ENCODE measurements at regions not wholly inside any gene's neighbourhood (a gene's known extent, or its start where the extent isn't known, plus 50 kb on each side); places are given as distances from the start of the nearest gene placed in this dataset.
A peak's percentile ranks its signal among the peaks of the same experiment; 100 is the strongest.
"Not testable (repeated sequence)": the region's sequence is repeated elsewhere in the genome, so short reads cannot be mapped to it uniquely, and the experiment has no call there.

DNA sequence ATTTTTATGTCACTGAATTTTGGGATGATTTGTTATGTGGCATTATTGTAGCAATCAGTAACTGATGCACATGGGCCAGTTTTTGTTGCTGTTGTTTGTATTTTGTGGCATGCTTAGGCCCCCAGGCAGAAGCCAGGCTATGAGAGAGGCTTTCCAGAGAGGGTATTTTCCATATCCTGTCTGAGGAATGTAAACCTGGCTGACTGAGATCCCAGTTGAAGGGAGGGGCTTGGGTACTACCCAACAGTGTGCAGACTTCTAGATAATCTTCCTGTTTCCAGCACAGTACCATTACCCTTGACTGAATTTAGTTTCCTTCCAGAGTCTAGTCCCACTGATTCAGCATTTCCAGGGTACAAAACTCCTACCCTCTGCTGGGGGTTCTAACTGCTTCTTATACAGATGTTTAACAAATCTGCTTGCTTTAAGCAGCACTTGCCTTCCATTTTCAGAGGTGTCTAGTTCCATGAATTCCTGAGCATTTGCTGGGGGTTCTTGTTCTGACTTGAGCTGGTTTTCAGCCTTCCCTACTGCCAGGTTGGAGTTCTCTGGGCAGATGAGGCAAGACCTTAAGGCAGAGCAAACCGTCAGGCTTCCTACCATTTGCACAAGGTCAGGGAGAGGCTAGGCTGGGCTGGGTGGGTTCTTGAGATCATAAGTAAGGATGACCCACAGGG, 104.7 kb upstream of the EGFL6 start:
- Histone ChIP-seq H3K27me3 (no peaks in the 10 kb centered on the region), H3K4me3 (replicated peaks in 1 of 3) (no peak overlapping the region), H3K27ac (no peak overlapping the region), H3K9me3 (no peaks in the 10 kb centered on the region), H3K4me1 (no peaks in the 10 kb centered on the region), H3K36me3 (no peaks in the 10 kb centered on the region)
- no peak for TF ChIP-seq POLR2A (IDR thresholded peaks at IDR 0.05)
- TF ChIP-seq, protein P1, sequence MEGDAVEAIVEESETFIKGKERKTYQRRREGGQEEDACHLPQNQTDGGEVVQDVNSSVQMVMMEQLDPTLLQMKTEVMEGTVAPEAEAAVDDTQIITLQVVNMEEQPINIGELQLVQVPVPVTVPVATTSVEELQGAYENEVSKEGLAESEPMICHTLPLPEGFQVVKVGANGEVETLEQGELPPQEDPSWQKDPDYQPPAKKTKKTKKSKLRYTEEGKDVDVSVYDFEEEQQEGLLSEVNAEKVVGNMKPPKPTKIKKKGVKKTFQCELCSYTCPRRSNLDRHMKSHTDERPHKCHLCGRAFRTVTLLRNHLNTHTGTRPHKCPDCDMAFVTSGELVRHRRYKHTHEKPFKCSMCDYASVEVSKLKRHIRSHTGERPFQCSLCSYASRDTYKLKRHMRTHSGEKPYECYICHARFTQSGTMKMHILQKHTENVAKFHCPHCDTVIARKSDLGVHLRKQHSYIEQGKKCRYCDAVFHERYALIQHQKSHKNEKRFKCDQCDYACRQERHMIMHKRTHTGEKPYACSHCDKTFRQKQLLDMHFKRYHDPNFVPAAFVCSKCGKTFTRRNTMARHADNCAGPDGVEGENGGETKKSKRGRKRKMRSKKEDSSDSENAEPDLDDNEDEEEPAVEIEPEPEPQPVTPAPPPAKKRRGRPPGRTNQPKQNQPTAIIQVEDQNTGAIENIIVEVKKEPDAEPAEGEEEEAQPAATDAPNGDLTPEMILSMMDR (IDR thresholded peaks at IDR 0.05): no peak
- intact Hi-C loops (cut with DNase I): no loop called here
- DNase-seq: no peak
- WGBS, 2 donors: 88 to 100% methylated on average over 1 of the region's 1 CpG

DNA sequence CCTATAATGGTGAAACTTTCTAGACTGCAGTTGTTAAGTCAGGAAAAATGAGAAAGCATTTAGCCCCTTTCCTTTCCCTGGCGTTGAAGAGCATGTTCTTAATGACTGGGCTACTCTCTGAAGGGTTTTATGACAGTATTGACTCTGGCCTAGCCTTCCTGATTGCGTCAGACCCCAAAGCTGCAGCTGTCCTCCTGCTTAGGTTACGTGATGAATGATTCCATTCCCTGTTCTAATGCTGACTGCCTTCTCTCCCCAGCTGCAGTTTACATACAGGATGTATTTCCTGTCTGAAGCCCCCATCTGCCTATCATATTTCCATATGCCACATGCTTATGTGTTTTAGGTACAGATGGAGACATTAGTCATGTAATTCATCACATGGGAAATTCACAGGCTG, 105.8 kb upstream of the EGFL6 start:
- Histone ChIP-seq H3K27me3 (no peaks in the 10 kb centered on the region), H3K4me1 (no peaks in the 10 kb centered on the region), H3K9me3 (no peaks in the 10 kb centered on the region), H3K36me3 (no peaks in the 10 kb centered on the region), H3K27ac (no peak overlapping the region), H3K4me3 (replicated peaks in 1 of 3) (no peak overlapping the region)
- intact Hi-C loops (cut with DNase I): no loop called here
- TF ChIP-seq POLR2A (IDR thresholded peaks at IDR 0.05): no peak
- 39 to 64% methylated on average over 3 of the region's 3 CpGs for WGBS, 2 donors
- no peak for DNase-seq

DNA sequence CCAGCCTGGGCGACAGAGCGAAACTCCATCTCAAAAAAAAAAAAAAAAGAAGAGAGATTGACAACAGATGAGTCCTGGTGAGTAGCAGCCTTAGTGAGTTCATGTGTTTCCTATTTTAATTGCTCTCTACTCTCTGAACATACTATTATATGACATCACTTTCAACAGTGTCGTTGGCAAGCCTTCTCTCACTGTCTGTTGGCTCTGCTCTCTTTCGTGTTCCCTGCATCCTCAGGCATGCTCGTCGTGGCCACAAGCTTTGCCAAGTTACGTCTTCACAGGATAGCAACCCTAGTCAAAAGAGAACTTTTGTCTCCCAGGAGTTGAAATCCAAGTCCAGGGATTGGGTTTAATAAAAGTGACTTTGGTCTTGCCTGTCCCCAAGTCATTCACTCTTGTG, 117.1 kb upstream of the EGFL6 start:
- H3K4me1 ChIP-seq: no peaks in the 10 kb centered on the region
- no peaks in the 10 kb centered on the region for H3K36me3 ChIP-seq
- no peak overlapping the region for H3K27ac ChIP-seq
- H3K27me3 ChIP-seq: no peaks in the 10 kb centered on the region
- no peak for DNase-seq
- intact Hi-C loops (cut with DNase I): no loop called here
- no peaks in the 10 kb centered on the region for H3K9me3 ChIP-seq
- WGBS, 2 donors: 74 to 83% methylated on average over 7 of the region's 7 CpGs
- no peak for TF ChIP-seq POLR2A (IDR thresholded peaks at IDR 0.05)
- no peak overlapping the region for H3K4me3 ChIP-seq (replicated peaks in 1 of 3)

DNA sequence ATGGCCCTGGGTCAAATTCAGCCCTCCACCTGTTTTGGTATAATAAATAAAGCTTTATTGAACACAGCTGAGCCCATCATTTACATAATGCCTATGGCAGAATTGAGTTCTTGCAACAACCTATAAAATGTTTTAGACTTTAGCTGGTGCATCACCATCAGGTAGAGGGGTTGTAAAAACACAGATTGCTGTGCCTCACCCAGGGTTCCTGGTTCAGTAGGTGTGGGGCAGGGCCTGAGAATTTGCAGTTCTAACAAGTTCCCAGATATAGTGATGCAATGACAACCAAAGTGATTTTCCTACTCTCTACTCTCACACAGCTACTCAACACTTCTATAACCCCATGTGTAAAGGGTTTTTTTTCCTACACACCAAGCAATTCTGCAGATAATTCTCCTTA, 120.0 kb upstream of the EGFL6 start:
- peak overlapping the region in 1 of 3 donors; percentile 6 for H3K27ac ChIP-seq
- no peaks in the 10 kb centered on the region for H3K36me3 ChIP-seq
- H3K4me1 ChIP-seq: no peaks in the 10 kb centered on the region
- DNase-seq: no peak
- no peaks in the 10 kb centered on the region for H3K9me3 ChIP-seq
- no peak overlapping the region for H3K4me3 ChIP-seq (replicated peaks in 1 of 3)
- no peaks in the 10 kb centered on the region for H3K27me3 ChIP-seq
- TF ChIP-seq, protein P1 (IDR thresholded peaks at IDR 0.05): no peak
- no peak for TF ChIP-seq POLR2A (IDR thresholded peaks at IDR 0.05)
- intact Hi-C loops (cut with DNase I): no loop called here

DNA sequence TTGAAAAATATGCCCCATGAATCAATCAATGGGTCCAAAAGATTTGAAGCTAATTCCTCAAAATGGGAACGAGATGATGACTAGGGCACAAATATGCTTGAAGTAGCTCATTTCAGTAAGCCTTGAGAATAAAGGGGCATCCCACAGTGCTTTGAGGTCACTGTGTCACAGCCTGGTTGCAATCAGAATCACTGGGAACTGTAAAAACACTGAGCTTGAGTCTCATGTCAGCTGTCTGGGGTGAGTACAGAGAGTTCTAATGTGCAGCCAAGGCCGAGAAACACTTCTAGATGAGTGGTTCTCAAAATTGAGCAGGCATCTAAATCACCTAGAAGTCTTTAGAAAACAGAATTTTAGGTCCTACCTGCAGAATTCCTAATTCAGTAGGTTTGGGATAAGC, 120.5 kb upstream of the EGFL6 start:
- intact Hi-C loops (cut with DNase I): no loop called here
- Histone ChIP-seq H3K9me3 (no peaks in the 10 kb centered on the region), H3K27ac (no peak overlapping the region), H3K4me3 (replicated peaks in 1 of 3) (no peak overlapping the region), H3K27me3 (no peaks in the 10 kb centered on the region), H3K36me3 (no peaks in the 10 kb centered on the region), H3K4me1 (no peaks in the 10 kb centered on the region)
- WGBS, 2 donors: 28 to 83% methylated on average over 2 of the region's 2 CpGs
- no peak for TF ChIP-seq POLR2A (IDR thresholded peaks at IDR 0.05)
- TF ChIP-seq, protein P1 (IDR thresholded peaks at IDR 0.05): no peak
- DNase-seq: peak; percentile 44 to 47

DNA sequence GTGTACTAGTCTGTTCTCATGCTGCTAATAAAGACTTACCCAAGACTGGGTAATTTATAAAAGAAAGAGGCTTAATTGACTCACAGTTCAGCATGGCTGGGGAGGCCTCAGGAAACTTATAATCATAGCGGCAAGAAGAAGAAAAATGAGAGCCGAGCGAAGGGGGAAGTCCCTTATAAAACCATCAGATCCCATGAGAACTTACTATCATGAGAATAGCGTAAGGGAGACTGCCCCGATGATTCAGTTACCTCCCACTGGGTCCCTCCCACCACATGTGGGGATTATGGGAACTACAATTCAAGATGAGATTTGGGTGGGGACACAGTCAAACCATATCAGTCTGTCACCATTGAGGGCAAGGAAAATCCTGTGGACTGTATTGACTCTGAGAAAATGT, 121.8 kb upstream of the ATXN3L start:
- H3K9me3 ChIP-seq; H3K4me3 ChIP-seq (replicated peaks in 1 of 3); intact Hi-C loops (cut with DNase I); H3K36me3 ChIP-seq; DNase-seq; H3K27me3 ChIP-seq; H3K27ac ChIP-seq; H3K4me1 ChIP-seq: not testable (repeated sequence)
- WGBS, 2 donors: 92 to 98% methylated on average over 5 of the region's 5 CpGs

DNA sequence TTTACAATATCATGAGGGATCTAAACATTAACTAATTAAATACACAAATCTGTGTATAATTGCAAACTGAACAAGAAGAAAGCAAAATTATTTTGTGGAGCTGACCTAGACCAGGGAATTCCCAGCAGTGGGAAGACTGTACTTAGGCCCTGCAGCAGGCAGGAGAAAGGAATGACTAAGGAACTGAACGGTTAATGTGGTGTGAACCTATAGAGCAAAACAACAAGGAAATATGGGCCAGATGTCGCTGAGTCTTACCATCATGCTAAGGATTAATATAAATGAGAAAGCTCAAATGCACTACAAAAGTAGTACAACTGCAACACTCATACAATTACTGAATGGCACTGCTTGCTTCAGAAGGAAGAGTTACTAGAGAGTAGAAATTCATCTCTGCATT, 120.3 kb upstream of the ATXN3L start:
- no peak for DNase-seq
- Histone ChIP-seq H3K27ac (no peak overlapping the region), H3K27me3 (no peaks in the 10 kb centered on the region), H3K9me3 (no peaks in the 10 kb centered on the region), H3K4me1 (no peaks in the 10 kb centered on the region), H3K4me3 (replicated peaks in 1 of 3) (no peak overlapping the region), H3K36me3 (no peaks in the 10 kb centered on the region)
- TF ChIP-seq, protein P1 (IDR thresholded peaks at IDR 0.05): no peak
- no peak for TF ChIP-seq POLR2A (IDR thresholded peaks at IDR 0.05)
- intact Hi-C loops (cut with DNase I): no loop called here
- 75 to 91% methylated on average over 2 of the region's 2 CpGs for WGBS, 2 donors
